ENCODE measurements at regions not wholly inside any gene's neighbourhood (a gene's known extent, or its start where the extent isn't known, plus 50 kb on each side); places are given as distances from the start of the nearest gene placed in this dataset.

DNA sequence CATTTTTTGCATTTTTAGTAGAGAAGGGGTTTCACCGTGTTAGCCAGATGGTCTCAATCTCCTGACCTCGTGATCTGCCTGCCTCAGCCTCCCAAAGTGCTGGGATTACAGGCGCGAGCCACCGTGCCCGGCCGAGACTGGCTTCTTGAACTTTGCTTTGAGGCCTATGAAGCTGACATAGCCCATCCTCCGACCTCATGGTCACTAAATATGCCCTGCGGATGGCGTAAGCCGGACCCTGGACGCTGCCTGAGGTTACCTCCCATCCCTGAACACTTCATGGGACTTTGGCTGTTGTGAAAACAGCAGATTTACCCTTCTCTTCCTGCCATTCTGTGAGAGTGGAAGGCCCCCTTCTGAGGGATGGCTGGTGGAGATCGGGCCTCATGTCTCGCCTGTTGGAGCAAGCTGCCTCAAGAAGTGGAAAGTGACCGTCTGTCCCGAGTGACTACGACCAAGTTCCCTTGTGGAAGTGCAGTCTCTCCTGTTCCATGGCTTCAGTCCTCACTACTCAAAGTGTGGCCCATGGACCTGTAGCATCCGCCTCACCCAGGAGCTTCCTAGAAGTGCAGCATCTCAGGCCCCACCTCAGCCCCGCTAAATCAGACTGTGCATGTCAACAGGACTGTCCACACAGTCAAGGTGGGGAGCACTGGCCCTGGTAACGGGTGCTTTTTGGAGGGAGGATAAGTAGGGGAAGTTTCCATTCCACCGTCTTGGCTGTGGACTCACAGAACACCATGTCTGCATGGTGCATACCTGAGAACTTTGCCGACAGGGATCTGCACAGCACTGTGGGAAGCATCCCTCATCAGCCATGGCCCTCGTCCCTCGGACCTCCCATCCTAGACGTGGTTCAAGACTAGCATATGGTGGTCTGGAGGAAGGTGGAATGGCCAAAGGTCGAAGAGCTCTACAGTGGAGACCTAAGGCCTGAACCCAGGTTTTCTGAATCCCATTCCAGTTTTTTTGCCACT is 210.5 kb upstream of the SHH start:
- no peak for DNase-seq (ENCODE audit: low spot score)
- TF ChIP-seq, protein P1, sequence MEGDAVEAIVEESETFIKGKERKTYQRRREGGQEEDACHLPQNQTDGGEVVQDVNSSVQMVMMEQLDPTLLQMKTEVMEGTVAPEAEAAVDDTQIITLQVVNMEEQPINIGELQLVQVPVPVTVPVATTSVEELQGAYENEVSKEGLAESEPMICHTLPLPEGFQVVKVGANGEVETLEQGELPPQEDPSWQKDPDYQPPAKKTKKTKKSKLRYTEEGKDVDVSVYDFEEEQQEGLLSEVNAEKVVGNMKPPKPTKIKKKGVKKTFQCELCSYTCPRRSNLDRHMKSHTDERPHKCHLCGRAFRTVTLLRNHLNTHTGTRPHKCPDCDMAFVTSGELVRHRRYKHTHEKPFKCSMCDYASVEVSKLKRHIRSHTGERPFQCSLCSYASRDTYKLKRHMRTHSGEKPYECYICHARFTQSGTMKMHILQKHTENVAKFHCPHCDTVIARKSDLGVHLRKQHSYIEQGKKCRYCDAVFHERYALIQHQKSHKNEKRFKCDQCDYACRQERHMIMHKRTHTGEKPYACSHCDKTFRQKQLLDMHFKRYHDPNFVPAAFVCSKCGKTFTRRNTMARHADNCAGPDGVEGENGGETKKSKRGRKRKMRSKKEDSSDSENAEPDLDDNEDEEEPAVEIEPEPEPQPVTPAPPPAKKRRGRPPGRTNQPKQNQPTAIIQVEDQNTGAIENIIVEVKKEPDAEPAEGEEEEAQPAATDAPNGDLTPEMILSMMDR (IDR thresholded peaks at IDR 0.05; ENCODE audit: borderline replicate concordance, control extremely low read depth, extremely low read depth, insufficient read depth, missing control alignments): no peak
- in situ Hi-C loops (cut with MboI; ENCODE audit: low sequenced_read_pairs, unreplicated experiment): no loop called here

DNA sequence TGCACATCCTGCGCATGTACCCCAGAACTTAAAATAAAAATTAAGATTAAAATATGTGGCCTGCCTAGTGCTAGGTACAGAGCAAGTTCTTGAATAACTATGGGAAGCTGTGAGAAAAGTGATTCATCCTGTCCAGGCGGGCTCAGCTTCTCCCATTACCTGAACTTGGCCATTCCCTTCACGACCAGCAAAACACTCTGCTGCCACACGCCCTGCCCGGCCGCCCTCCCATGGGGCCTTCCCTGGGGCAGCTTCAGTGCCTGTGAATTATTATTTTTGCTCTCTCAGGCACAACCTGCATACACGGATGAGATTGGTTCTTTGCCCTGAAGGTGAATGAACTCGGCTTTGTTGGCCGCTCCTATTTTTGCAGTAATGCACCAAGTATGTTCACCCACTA is 209.2 kb upstream of the SHH start:
- in situ Hi-C loops (cut with MboI; ENCODE audit: low sequenced_read_pairs, unreplicated experiment): no loop called here
- DNase-seq (ENCODE audit: low spot score): no peak
- TF ChIP-seq, protein P1 (IDR thresholded peaks at IDR 0.05; ENCODE audit: borderline replicate concordance, control extremely low read depth, extremely low read depth, insufficient read depth, missing control alignments): no peak

DNA sequence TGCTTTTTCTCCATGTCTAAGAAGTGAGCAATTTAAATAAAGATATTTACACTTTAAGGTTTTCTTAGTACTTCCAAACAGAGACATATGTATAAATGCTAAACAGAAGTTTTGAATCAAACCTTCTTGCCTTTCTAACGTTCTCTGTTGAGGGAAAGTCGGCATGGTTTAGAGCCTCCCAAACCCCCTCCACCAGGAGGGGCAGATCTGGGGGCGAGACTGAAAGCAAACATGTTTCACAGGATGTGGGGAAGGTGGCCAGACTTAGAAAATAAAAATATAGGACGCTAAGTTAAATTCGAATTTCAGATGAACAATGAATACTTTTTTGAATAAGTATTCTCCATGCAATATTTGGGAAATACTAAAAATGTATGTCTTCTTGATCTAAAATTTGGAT is 208.3 kb upstream of the SHH start:
- TF ChIP-seq, protein P1 (IDR thresholded peaks at IDR 0.05; ENCODE audit: borderline replicate concordance, control extremely low read depth, extremely low read depth, insufficient read depth, missing control alignments): no peak
- in situ Hi-C loops (cut with MboI; ENCODE audit: low sequenced_read_pairs, unreplicated experiment): no loop called here
- DNase-seq (ENCODE audit: low spot score): no peak

DNA sequence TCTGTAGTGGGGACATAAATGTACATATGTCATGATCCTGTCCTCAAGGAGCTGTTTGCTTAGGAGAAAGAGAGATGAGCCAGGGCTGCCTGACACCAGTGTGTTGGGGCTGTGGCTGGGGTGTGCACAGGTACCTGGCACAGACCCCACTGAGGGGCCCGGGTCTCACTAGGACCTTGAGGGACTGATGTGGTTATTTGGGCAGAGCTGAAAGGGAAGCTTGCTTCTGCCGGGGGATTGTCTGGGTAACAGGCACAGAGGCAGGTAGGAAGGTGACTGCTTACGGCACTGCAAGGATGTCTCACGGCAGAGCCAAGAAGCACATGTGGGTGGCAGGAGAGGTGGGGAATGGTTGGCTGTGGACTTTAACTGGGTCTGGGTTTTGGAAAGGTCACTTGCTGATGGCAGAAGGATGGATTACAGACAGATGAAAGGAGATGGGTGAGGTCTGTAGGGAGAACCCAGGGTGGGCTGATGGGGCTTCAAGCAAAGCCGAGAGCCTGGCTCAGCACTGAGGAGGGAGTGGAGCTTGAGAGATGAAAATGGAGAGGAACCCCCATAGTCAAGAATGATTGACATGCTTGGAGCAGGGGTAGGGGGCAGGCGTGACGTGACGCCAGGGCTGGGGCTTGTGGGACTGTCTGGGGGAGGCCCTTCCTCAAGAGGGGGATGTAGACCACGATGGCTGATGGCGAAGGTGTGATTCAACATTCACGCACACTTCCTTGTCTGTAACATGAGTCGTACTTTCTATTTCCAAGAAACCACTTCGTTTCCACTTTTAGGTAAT is 207.7 kb upstream of the SHH start:
- TF ChIP-seq, protein P1 (IDR thresholded peaks at IDR 0.05; ENCODE audit: borderline replicate concordance, control extremely low read depth, extremely low read depth, insufficient read depth, missing control alignments): no peak
- in situ Hi-C loops (cut with MboI; ENCODE audit: low sequenced_read_pairs, unreplicated experiment): no loop called here
- DNase-seq (ENCODE audit: low spot score): no peak

DNA sequence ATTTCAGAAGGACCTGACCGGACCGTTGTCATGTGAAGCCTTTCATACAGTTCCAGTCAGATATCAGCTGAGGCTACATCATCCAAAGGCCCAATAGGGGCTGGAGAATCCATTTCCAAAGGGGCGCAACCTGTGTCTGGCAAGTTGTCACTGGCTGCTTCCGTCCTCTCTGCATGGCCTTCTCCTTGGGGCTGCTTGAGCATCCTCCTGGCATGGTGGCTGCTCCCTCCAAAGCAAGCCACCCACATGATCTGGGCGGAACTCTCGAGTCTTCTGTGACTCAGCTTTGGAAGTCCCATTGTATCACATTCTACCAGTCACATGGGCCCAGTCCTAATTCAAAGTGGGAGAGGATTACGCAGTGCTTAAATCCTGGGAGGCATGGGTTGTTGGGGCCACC is 207.0 kb upstream of the SHH start:
- TF ChIP-seq, protein P1 (IDR thresholded peaks at IDR 0.05; ENCODE audit: borderline replicate concordance, control extremely low read depth, extremely low read depth, insufficient read depth, missing control alignments): no peak
- DNase-seq (ENCODE audit: low spot score): no peak
- in situ Hi-C loops (cut with MboI; ENCODE audit: low sequenced_read_pairs, unreplicated experiment): no loop called here

DNA sequence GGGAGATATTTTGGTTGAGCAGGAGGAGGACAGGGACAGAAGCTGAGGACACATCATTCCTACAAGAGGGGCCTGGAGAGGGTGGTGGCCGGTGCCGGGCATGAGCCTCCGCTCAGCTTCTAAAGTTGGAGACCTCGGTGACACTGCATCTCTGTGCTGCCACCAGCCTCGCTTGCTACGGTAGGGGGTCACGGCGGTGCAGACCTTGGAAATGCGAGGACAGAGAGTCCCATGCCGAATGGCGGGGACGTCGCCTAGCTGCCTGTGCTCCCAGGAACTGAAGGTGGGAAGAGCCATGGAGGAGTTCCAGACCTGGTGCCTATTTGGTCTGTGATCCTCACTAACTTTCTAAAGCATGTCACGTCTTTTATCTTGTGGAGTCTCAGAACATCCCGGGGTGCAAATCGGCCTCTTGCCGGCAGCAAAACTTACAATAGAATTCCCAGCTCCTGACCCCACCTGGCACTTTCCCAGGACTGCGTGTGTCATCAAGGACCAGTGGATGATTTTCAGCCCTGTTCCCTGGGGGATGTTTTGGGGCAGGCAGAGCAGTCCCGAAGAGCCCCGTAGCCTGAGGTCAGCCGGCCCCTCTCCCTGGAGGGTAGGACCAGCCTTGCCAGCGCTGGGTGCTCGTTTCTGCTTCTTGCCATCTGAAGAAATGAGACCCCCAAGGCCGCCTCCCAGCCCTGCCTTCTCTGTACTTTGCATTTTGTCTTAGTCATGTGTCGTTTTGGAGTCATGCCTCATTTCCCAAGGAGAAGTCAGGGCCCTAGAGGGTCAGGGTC is 205.8 kb upstream of the SHH start:
- DNase-seq (ENCODE audit: low spot score): no peak
- TF ChIP-seq, protein P1 (IDR thresholded peaks at IDR 0.05; ENCODE audit: borderline replicate concordance, control extremely low read depth, extremely low read depth, insufficient read depth, missing control alignments): no peak
- in situ Hi-C loops (cut with MboI; ENCODE audit: low sequenced_read_pairs, unreplicated experiment): no loop called here
